ENCODE measurements at regions not wholly inside any gene's neighbourhood (a gene's known extent, or its start where the extent isn't known, plus 50 kb on each side); places are given as distances from the start of the nearest gene placed in this dataset.

DNA sequence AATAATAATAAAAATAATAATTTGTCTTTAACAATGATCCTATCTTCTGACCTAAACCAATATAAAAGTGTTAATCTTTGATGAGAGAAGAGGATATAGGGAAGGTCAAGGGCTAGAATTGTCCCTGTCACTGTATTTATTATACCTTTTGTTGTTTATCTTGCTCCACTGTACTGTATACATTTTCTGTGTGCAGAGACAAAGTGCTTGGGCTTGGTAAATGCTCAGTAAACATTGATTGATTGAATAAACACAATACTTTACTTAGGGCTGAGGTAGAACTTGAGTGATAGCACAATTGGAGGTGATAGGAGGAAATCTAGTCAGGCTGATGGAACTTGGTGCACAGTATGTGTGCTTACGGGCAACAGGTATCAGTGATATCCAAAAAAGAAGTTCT, 161.2 kb downstream of the ARRDC3 start:
- Histone ChIP-seq H3K9me3 (replicated peaks) (no peaks in the 10 kb centered on the region), H3K27me3 (ENCODE audit: low read depth) (no peaks in the 10 kb centered on the region), H3K4me1 (peaks cover 12% of the 10 kb centered on the region), H3K36me3 (no peaks in the 10 kb centered on the region), H3K4me3 (no peak overlapping the region), H3K27ac (replicated peaks) (no peak overlapping the region)
- TF ChIP-seq, protein P1, sequence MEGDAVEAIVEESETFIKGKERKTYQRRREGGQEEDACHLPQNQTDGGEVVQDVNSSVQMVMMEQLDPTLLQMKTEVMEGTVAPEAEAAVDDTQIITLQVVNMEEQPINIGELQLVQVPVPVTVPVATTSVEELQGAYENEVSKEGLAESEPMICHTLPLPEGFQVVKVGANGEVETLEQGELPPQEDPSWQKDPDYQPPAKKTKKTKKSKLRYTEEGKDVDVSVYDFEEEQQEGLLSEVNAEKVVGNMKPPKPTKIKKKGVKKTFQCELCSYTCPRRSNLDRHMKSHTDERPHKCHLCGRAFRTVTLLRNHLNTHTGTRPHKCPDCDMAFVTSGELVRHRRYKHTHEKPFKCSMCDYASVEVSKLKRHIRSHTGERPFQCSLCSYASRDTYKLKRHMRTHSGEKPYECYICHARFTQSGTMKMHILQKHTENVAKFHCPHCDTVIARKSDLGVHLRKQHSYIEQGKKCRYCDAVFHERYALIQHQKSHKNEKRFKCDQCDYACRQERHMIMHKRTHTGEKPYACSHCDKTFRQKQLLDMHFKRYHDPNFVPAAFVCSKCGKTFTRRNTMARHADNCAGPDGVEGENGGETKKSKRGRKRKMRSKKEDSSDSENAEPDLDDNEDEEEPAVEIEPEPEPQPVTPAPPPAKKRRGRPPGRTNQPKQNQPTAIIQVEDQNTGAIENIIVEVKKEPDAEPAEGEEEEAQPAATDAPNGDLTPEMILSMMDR (IDR thresholded peaks at IDR 0.05; ENCODE audit: borderline replicate concordance), result no peak
- intact Hi-C loops (cut with micrococcal nuclease), result no loop called here
- no peak for DNase-seq

DNA sequence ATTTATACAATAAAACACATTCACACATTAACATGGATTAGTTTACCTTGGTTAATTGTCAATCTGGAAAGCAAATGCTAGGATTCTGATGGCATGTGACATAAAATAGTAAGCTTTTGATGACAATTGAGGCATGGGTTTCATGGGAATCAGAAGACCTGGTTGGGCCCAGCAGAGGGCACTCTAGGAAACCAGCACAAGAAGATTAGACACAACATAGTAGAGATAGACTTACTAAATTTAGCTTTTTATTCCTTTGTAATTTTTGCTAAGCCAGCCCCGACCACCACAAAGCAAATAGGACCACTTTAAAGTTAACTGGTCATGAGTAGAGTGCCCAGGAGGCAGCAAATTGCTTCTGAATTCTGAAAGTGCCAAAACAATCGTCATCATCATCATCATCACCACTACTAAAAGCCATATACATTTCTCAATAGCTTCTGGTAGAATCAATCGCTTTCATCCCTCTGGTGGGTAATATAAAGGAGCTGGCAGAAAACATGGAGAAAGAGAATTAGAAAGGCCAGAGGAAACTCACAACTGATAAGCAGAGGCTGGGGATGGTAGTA, 163.2 kb downstream of the ARRDC3 start:
- TF ChIP-seq, protein P1 (IDR thresholded peaks at IDR 0.05; ENCODE audit: borderline replicate concordance), result peak; percentile 43
- Histone ChIP-seq H3K9me3 (replicated peaks) (no peaks in the 10 kb centered on the region), H3K36me3 (no peaks in the 10 kb centered on the region), H3K4me3 (no peak overlapping the region), H3K27ac (replicated peaks) (peak overlapping the region; percentile 54), H3K4me1 (peaks cover 12% of the 10 kb centered on the region), H3K27me3 (ENCODE audit: low read depth) (no peaks in the 10 kb centered on the region)
- DNase-seq, result no peak
- intact Hi-C loops (cut with micrococcal nuclease), result loop anchor here (10.0 kb wide), 1 partner anchor 115 kb away; no protein-coding TSS in a partner anchor

DNA sequence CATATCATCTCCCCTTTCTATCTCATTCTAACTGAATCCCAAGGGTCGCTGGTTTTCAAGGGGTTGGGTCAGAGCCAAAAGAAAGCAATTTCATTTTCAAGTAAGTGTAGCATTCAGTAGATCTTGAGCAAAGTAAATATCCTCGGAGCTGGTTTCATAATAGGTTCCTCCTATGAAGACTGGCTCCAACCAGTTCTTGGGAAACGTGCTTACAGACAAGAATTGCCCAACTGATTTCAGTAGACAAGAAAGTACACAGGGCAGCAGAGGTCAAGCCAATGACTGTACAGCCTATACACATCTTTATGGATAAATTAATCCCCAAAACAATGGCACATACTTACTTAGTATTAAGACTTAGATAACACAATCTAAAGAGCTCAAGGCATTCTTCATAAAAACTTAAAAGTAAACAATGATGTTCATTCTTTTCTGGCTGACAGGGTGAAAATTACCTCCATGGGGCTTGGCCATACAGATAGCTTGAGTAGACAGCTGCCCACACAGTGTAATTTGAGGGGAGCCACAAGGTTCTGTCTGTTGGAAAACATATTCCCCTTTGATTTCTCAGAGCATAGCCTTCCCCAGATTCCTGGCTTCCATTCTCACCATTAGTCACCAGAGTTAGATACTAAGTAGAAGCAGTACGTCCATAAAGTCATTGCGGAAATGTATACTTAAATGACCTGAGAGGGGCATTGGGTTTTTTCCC, 163.9 kb downstream of the ARRDC3 start:
- H3K4me3 ChIP-seq, result no peak overlapping the region
- peak overlapping the region; percentile 54 for H3K27ac ChIP-seq (replicated peaks)
- no peaks in the 10 kb centered on the region for H3K36me3 ChIP-seq
- no peaks in the 10 kb centered on the region for H3K27me3 ChIP-seq (ENCODE audit: low read depth)
- no peaks in the 10 kb centered on the region for H3K9me3 ChIP-seq (replicated peaks)
- peaks cover 12% of the 10 kb centered on the region for H3K4me1 ChIP-seq
- TF ChIP-seq, protein P1 (IDR thresholded peaks at IDR 0.05; ENCODE audit: borderline replicate concordance), result no peak
- no peak for DNase-seq
- intact Hi-C loops (cut with micrococcal nuclease), result loop anchor here (10.0 kb wide), 1 partner anchor 114 kb away; no protein-coding TSS in a partner anchor

DNA sequence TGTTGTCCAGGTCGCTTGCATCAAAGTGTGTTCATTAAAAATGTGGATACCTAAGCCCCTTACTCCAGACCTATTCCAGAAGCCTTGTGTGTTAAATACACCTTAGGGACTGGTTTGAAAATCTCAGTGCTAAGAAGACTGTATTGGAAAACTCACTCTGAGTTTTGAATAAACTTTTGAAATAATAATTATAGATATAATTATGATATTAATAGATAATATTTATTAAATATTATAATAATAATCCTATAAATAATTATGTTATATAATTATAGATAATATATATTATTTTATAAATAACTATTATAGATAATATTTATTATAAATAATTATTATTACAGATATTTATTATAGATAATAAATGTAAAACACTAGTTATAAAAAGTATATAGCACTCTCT, 165.3 kb downstream of the ARRDC3 start:
- intact Hi-C loops (cut with micrococcal nuclease), result loop anchor here (10.0 kb wide), 1 partner anchor 113 kb away; no protein-coding TSS in a partner anchor
- peaks cover 15% of the 10 kb centered on the region for H3K4me1 ChIP-seq
- TF ChIP-seq, protein P1 (IDR thresholded peaks at IDR 0.05; ENCODE audit: borderline replicate concordance), result no peak
- no peak for DNase-seq
- no peaks in the 10 kb centered on the region for H3K27me3 ChIP-seq (ENCODE audit: low read depth)
- no peak overlapping the region for H3K4me3 ChIP-seq
- H3K36me3 ChIP-seq, result no peaks in the 10 kb centered on the region
- no peak overlapping the region for H3K27ac ChIP-seq (replicated peaks)
- H3K9me3 ChIP-seq (replicated peaks), result no peaks in the 10 kb centered on the region

DNA sequence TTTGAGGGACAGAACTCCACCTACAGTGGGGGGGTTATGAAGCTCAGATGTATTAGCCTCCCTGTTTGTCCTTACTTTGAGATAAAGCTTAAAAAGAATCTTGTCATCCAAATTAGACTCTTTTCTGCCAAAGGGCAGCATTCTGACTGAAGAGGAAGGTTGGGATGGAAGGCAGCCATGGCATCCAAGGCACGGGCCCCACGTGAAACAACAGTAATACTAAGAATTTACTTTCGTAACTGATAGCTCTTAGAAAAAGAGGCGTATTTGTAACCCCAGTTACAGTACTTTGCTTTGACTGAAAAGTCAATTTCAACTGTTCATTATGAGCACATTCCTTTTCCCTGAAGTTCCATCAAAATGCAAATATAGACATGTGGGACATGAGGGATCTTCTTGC, 168.5 kb downstream of the ARRDC3 start:
- no peaks in the 10 kb centered on the region for H3K27me3 ChIP-seq (ENCODE audit: low read depth)
- no peaks in the 10 kb centered on the region for H3K36me3 ChIP-seq
- H3K4me3 ChIP-seq, result no peak overlapping the region
- no peak for DNase-seq
- intact Hi-C loops (cut with micrococcal nuclease), result loop anchor here (10.0 kb wide), 1 partner anchor 110 kb away; no protein-coding TSS in a partner anchor
- no peaks in the 10 kb centered on the region for H3K9me3 ChIP-seq (replicated peaks)
- H3K4me1 ChIP-seq, result peaks cover 26% of the 10 kb centered on the region
- H3K27ac ChIP-seq (replicated peaks), result no peak overlapping the region
- TF ChIP-seq, protein P1 (IDR thresholded peaks at IDR 0.05; ENCODE audit: borderline replicate concordance), result no peak

Data from left ventricle myocardium inferior (tissue), 1 donor.